NT2/D1 (cell line): ENCODE measurements at regions not wholly inside any gene's neighbourhood (a gene's known extent, or its start where the extent isn't known, plus 50 kb on each side); places are given as distances from the start of the nearest gene placed in this dataset.

Source experiments
- DNase-seq: peaks from one replicate; pipeline ENCODE4 v3.0.0-alpha.2; 2011; ENCODE audit warnings: low read depth, low spot score
- H3K27me3 ChIP-seq: 2 replicates; pipeline ENCODE4 v1.6.0; 2011; ENCODE audit warnings: mild to moderate bottlenecking; ENCODE audit not compliant: insufficient read length, insufficient read depth
- H3K36me3 ChIP-seq: 2 replicates; pipeline ENCODE4 v1.6.1; 2011; ENCODE audit warnings: mild to moderate bottlenecking, low read length, mixed read lengths; ENCODE audit not compliant: insufficient read depth, insufficient read length
- H3K4me1 ChIP-seq: 2 replicates; pipeline ENCODE4 v1.5.1; 2011; ENCODE audit not compliant: insufficient read depth, insufficient read length
- H3K4me3 ChIP-seq: 2 replicates; pipeline ENCODE4 v1.5.1; 2011; ENCODE audit warnings: low read depth; ENCODE audit not compliant: insufficient read length
- H3K9ac ChIP-seq: 2 replicates; pipeline ENCODE4 v1.6.0; 2011; ENCODE audit warnings: low read depth; ENCODE audit not compliant: insufficient read length
- H3K9me3 ChIP-seq: 2 replicates; pipeline ENCODE4 v1.5.1; 2011; ENCODE audit warnings: mild to moderate bottlenecking, low read length; ENCODE audit not compliant: insufficient read depth
- SUZ12 ChIP-seq: IDR thresholded peaks from 2 replicates; pipeline ENCODE4 v1.6.1; 2011; ENCODE audit not compliant: insufficient read length, insufficient read depth; ENCODE audit errors: extremely low read depth
- YY1 ChIP-seq: IDR thresholded peaks from 2 replicates; pipeline ENCODE4 v1.6.1; 2011; ENCODE audit not compliant: insufficient read length, insufficient read depth
- ZNF274 ChIP-seq: IDR thresholded peaks from 2 replicates; pipeline ENCODE4 v1.6.1; 2011; ENCODE audit warnings: mild to moderate bottlenecking, low read depth, low read length

- H3K4me3 ChIP-seq = no peak overlapping the region
- no peaks in the 10 kb centered on the region for H3K4me1 ChIP-seq
- TF ChIP-seq YY1 (no peak), ZNF274 (no peak), SUZ12 (no peak)
- no peaks in the 10 kb centered on the region for H3K36me3 ChIP-seq
- H3K9ac ChIP-seq = no peak overlapping the region
- H3K9me3 ChIP-seq = no peaks in the 10 kb centered on the region
- no peaks in the 10 kb centered on the region for H3K27me3 ChIP-seq
- no peak for DNase-seq
These were observed 80.4 kb downstream of the PPP1R2C start for GRCh38 chrX:42697544-42697943.

DNA sequence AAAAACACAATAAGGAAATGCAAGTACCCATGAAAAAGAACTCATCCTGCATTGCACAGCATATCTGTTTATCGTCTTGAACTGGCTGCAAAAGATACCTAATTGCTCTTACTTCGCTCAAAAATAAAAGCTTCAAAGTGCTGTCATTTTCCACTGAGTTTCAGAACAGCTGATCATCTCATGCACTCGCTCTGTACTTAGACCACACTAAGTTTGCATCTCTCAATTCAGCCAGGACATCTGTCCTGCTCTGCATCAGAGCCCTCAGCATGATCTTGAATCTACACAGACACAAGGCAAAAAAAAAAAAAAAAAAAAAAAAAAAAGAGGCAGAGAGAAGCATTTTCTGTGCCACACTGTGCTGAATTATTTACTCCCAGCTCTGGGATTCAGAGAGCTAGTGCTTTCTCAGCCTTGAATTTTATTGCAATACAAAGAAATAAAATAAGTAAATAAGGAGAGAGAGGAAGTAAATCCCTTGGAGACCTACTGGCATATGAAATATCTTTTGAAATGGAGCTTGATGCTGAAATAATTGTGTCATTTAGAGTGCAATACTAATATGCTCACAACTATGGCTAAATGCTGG is 81.3 kb downstream of the PPP1R2C start:
- Histone ChIP-seq H3K4me1 (no peaks in the 10 kb centered on the region), H3K27me3 (no peaks in the 10 kb centered on the region), H3K4me3 (no peak overlapping the region), H3K36me3 (no peaks in the 10 kb centered on the region), H3K9me3 (no peaks in the 10 kb centered on the region), H3K9ac (no peak overlapping the region)
- TF ChIP-seq YY1 = no peak
- TF ChIP-seq ZNF274 = no peak
- no peak for TF ChIP-seq SUZ12
- DNase-seq = no peak

GRCh38 chrX:42695800-42696358 is 82.1 kb downstream of the PPP1R2C start:
- H3K9ac ChIP-seq = no peak overlapping the region
- H3K27me3 ChIP-seq = no peaks in the 10 kb centered on the region
- H3K9me3 ChIP-seq = no peaks in the 10 kb centered on the region
- H3K4me1 ChIP-seq = no peaks in the 10 kb centered on the region
- no peaks in the 10 kb centered on the region for H3K36me3 ChIP-seq
- DNase-seq = no peak
- no peak for TF ChIP-seq ZNF274
- no peak for TF ChIP-seq YY1
- TF ChIP-seq SUZ12 = no peak
- H3K4me3 ChIP-seq = no peak overlapping the region

GRCh38 chrX:42694260-42694815 is 83.6 kb downstream of the PPP1R2C start:
- Histone ChIP-seq H3K27me3 (no peaks in the 10 kb centered on the region), H3K4me1 (no peaks in the 10 kb centered on the region), H3K36me3 (no peaks in the 10 kb centered on the region), H3K9ac (no peak overlapping the region), H3K4me3 (no peak overlapping the region), H3K9me3 (no peaks in the 10 kb centered on the region)
- no peak for DNase-seq
- TF ChIP-seq SUZ12 = no peak
- TF ChIP-seq YY1 = no peak
- TF ChIP-seq ZNF274 = no peak

DNA sequence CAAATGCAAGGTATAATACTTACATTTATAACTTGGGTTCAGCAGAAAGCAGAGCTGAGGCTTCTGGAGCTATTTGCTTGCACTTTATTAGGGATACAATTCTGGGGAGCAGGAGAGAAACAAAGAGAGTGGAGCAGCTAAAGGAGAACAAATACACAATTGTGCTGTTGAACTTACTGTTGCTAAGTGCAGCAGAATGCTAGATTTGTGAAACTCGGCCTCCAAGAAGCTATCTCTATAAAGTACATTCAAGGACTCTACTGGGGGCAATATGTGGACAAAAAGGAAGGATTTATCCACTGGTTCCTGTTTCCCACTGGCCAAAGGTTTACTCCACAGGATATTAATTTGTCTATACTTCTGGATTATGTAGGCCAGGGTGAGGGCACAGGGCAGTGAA is 86.8 kb downstream of the PPP1R2C start:
- Histone ChIP-seq H3K9me3 (no peaks in the 10 kb centered on the region), H3K9ac (no peak overlapping the region), H3K4me1 (no peaks in the 10 kb centered on the region), H3K4me3 (no peak overlapping the region), H3K36me3 (no peaks in the 10 kb centered on the region), H3K27me3 (no peaks in the 10 kb centered on the region)
- no peak for DNase-seq
- no peak for TF ChIP-seq SUZ12
- no peak for TF ChIP-seq ZNF274
- TF ChIP-seq YY1 = no peak

DNA sequence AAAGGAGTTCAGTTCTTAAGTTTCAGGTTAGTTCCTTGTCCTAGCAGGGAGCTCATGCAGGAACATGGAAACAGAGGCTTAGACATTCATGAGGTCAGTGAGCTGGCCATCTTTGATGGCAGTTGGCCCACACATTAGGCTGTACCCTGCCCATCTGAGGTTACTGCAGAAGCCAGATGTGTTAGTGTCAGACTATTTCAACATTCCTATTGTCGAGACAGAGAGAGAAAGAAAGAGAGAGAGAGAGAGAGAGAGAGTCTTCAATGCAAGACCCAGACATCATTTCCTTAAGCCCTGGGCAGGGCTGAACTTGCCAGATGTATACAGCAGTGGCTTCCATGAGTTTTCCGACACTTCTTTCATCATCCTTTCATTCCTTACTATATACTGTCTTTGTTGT is 91.3 kb downstream of the PPP1R2C start:
- no peak for DNase-seq
- H3K9me3 ChIP-seq = 0 out of 2 replicates have a peak, but pooled peaks cover under 1% of the 10 kb centered on the region
- TF ChIP-seq YY1 = no peak
- no peak for TF ChIP-seq ZNF274
- TF ChIP-seq SUZ12 = no peak
- H3K4me3 ChIP-seq = no peak overlapping the region
- H3K4me1 ChIP-seq = peaks cover under 1% of the 10 kb centered on the region
- H3K36me3 ChIP-seq = no peaks in the 10 kb centered on the region
- H3K27me3 ChIP-seq = no peaks in the 10 kb centered on the region
- H3K9ac ChIP-seq = no peak overlapping the region

- H3K9me3 ChIP-seq = 0 out of 2 replicates have a peak, but pooled peaks cover 3% of the 10 kb centered on the region
- H3K36me3 ChIP-seq = no peaks in the 10 kb centered on the region
- H3K9ac ChIP-seq = no peak overlapping the region
- H3K4me3 ChIP-seq = no peak overlapping the region
- TF ChIP-seq ZNF274 (no peak), YY1 (no peak), SUZ12 (no peak)
- no peak for DNase-seq
- no peaks in the 10 kb centered on the region for H3K27me3 ChIP-seq
- peaks cover 2% of the 10 kb centered on the region for H3K4me1 ChIP-seq
These were observed 91.7 kb downstream of the PPP1R2C start for GRCh38 chrX:42686296-42686695.
